DND-41 (cell line): ENCODE measurements at regions not wholly inside any gene's neighbourhood (a gene's known extent, or its start where the extent isn't known, plus 50 kb on each side); places are given as distances from the start of the nearest gene placed in this dataset.

ENCODE experiments used
- ATAC-seq: fragments of 200-7000 bp; cut with Tn5 transposase; 3 replicates; pipeline ENCODE4 v1.9.1; 2021; ENCODE audit warnings: low read depth; ENCODE audit not compliant: insufficient read depth
- DNase-seq: peaks from one replicate; pipeline ENCODE4 v3.0.0-alpha.2; 2020
- H2AFZ ChIP-seq: 2 replicates; pipeline ENCODE4 v1.6.0; 2012; ENCODE audit warnings: low read depth, low read length
- H3K27ac ChIP-seq: 2 replicates; pipeline ENCODE4 v1.5.1; 2012; ENCODE audit warnings: low read length, inconsistent platforms
- H3K27me3 ChIP-seq: fragments of 200-600 bp; sonication (generic); 2 replicates; pipeline ENCODE4 v1.6.0; 2012; ENCODE audit warnings: low read length, mild to moderate bottlenecking, inconsistent platforms; ENCODE audit not compliant: insufficient read depth, poor library complexity
- H3K36me3 ChIP-seq: 2 replicates; pipeline ENCODE4 v1.5.1; 2012; ENCODE audit warnings: low read length, inconsistent platforms; ENCODE audit not compliant: insufficient read depth
- H3K4me1 ChIP-seq: 2 replicates; pipeline ENCODE4 v1.5.1; 2012; ENCODE audit warnings: mild to moderate bottlenecking, low read length; ENCODE audit not compliant: insufficient read depth
- H3K4me2 ChIP-seq: 2 replicates; pipeline ENCODE4 v1.6.0; 2012; ENCODE audit warnings: mild to moderate bottlenecking, moderate library complexity, low read length, inconsistent platforms; ENCODE audit not compliant: insufficient read depth
- H3K4me3 ChIP-seq, 2 experiments: fragments of 200-600 bp in 1 of 2; shearing (Covaris generic) in 1 of 2; 2 replicates each; pipeline ENCODE4 v1.5.1; 2012 to 2016; ENCODE audit warnings: inconsistent platforms in 2 of 2, low read length in 2 of 2, mild to moderate bottlenecking in 2 of 2, low read depth in 1 of 2, moderate library complexity in 1 of 2
- H3K79me2 ChIP-seq: 2 replicates; pipeline ENCODE4 v1.6.0; 2012; ENCODE audit warnings: low read length, inconsistent platforms; ENCODE audit not compliant: insufficient read depth
- H3K9ac ChIP-seq: 2 replicates; pipeline ENCODE4 v1.6.0; 2012; ENCODE audit warnings: low read depth, mild to moderate bottlenecking, inconsistent platforms, low read length, moderate library complexity
- H3K9me3 ChIP-seq: 2 replicates; pipeline ENCODE4 v1.5.1; 2012; ENCODE audit warnings: low read length, moderate library complexity, mild to moderate bottlenecking, inconsistent platforms; ENCODE audit not compliant: insufficient read depth, severe bottlenecking
- H4K20me1 ChIP-seq: 2 replicates; pipeline ENCODE4 v1.6.0; 2012; ENCODE audit warnings: low read length; ENCODE audit not compliant: insufficient read depth
- EZH2 ChIP-seq: IDR thresholded peaks from 3 replicates; pipeline ENCODE4 v1.6.1; 2012; ENCODE audit warnings: borderline replicate concordance, low read depth, mild to moderate bottlenecking, moderate library complexity, low read length, inconsistent platforms; ENCODE audit not compliant: severe bottlenecking
- TF ChIP-seq, protein P1 (sequence below): IDR thresholded peaks from 2 replicates; pipeline ENCODE4 v1.5.1; 2012; ENCODE audit warnings: borderline replicate concordance, low read length, moderate library complexity, mild to moderate bottlenecking; ENCODE audit not compliant: poor library complexity, severe bottlenecking; ENCODE audit errors: extremely low read depth

DNA sequence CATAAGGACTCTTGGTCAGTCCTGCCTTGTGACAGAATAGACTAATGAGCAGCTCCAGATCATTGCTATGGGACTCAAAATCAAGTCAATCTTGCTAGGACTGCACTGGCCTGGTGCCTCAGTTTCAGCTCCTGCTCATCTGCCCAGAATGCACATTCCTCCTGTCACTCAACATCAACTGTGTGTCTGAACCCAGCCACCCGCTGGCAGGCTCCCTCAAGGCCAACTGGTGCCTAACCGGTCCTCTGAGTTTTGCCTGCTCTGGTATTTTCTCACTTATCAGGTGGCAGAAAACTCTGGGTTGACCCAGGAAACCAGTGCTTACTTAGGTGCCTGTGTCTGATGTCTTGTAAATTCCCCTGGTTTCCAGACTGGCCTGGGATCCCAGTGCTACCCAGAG, 297.7 kb downstream of the DHX35 start:
- H3K27me3 ChIP-seq = no peaks in the 10 kb centered on the region
- no peaks in the 10 kb centered on the region for H3K36me3 ChIP-seq
- H3K9ac ChIP-seq = peak overlapping the region; percentile 52
- ATAC-seq = peak; percentile 23
- H3K27ac ChIP-seq = peak overlapping the region; percentile 82
- H3K4me3 ChIP-seq = no peak overlapping the region
- peaks cover 6% of the 10 kb centered on the region for H3K9me3 ChIP-seq
- H3K79me2 ChIP-seq = peaks cover 7% of the 10 kb centered on the region; the same call in 1 of the 2 replicates
- no peaks in the 10 kb centered on the region for H4K20me1 ChIP-seq
- TF ChIP-seq, protein P1, sequence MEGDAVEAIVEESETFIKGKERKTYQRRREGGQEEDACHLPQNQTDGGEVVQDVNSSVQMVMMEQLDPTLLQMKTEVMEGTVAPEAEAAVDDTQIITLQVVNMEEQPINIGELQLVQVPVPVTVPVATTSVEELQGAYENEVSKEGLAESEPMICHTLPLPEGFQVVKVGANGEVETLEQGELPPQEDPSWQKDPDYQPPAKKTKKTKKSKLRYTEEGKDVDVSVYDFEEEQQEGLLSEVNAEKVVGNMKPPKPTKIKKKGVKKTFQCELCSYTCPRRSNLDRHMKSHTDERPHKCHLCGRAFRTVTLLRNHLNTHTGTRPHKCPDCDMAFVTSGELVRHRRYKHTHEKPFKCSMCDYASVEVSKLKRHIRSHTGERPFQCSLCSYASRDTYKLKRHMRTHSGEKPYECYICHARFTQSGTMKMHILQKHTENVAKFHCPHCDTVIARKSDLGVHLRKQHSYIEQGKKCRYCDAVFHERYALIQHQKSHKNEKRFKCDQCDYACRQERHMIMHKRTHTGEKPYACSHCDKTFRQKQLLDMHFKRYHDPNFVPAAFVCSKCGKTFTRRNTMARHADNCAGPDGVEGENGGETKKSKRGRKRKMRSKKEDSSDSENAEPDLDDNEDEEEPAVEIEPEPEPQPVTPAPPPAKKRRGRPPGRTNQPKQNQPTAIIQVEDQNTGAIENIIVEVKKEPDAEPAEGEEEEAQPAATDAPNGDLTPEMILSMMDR = no peak
- TF ChIP-seq EZH2 = no peak
- peak; percentile 62 for DNase-seq
- peak overlapping the region; percentile 43 for H2AFZ ChIP-seq
- peak overlapping the region; percentile 56 for H3K4me2 ChIP-seq
- H3K4me1 ChIP-seq = peaks cover 78% of the 10 kb centered on the region

DNA sequence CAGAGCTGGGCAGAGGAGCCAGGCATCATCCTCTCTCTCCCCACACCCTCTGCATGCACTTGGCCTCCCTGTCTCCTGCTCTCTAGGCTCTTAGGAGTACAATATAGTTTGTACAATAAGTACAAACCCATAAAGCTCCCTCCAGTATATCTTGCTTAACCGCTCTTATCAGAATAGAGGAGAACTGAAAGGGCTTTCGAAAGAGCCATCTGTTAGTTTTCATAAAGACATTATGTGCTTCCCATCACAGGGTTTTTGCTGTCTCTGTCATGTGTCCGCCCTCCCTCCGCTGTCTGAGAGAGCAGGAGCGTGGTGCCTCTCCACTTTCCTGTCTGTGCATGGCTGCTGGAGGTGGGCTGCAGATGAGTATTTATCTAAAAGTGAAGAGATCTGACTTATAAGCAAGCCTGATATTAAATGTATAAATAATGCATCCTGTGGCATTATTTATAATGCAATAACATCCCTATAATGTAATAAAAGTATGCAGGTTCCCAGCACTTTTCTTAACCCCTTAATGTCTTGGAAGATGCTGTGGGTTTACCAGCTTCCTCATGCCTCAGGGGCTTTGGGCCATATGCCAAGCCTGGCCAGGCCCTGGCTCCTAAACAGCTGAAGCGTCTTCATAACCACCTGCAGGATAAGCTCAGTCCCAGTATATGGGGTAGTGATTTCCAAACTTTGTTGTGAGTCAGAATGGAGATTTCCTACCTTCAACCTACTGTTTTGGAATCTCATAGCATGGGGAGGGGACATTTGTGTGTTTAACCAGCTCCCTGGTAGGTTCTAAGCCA, 297.1 kb downstream of the DHX35 start:
- H3K9me3 ChIP-seq = peaks cover 6% of the 10 kb centered on the region
- ATAC-seq (peak; percentile 68), DNase-seq (peak; percentile 80)
- H3K4me1 ChIP-seq = peaks cover 78% of the 10 kb centered on the region
- H3K4me2 ChIP-seq = peak overlapping the region; percentile 56
- H3K27ac ChIP-seq = peak overlapping the region; percentile 82
- TF ChIP-seq, protein P1 = no peak
- TF ChIP-seq EZH2 = no peak
- peak overlapping the region; percentile 43; the same call in 1 of the 2 replicates for H2AFZ ChIP-seq
- H4K20me1 ChIP-seq = no peaks in the 10 kb centered on the region
- H3K4me3 ChIP-seq = peak overlapping the region in 1 of 2 experiments; percentile 13; a peak in 2 of 4 replicates
- peaks cover 7% of the 10 kb centered on the region; the same call in 1 of the 2 replicates for H3K79me2 ChIP-seq
- H3K36me3 ChIP-seq = no peaks in the 10 kb centered on the region
- H3K9ac ChIP-seq = peak overlapping the region; percentile 52
- H3K27me3 ChIP-seq = no peaks in the 10 kb centered on the region

DNA sequence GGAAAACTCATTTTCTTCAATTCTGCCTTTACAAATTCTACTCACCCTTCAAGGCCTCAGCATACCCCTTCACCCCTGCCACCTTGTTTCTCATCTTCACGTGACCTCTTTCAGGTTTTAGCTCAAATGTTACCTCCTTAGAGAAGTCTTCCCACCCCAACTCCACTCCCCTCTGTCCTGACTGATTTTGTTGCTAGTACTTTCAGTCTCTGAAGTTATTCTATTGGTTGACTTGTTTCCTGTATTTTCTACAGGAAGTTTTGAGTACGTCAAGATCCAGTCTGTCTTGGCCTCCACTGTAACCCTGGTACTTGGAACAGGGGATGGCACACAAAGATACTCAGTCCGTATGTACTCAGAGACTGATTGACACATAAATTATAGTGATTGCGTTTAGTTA, 296.1 kb downstream of the DHX35 start:
- no peak for TF ChIP-seq EZH2
- TF ChIP-seq, protein P1 = no peak
- peaks cover 3% of the 10 kb centered on the region for H3K9me3 ChIP-seq
- H4K20me1 ChIP-seq = no peaks in the 10 kb centered on the region
- peaks cover 82% of the 10 kb centered on the region for H3K4me1 ChIP-seq
- ATAC-seq (peak; percentile 54), DNase-seq (peak; percentile 51)
- H3K79me2 ChIP-seq = peaks cover 7% of the 10 kb centered on the region; the same call in 1 of the 2 replicates
- H3K4me2 ChIP-seq = peak overlapping the region; percentile 56
- H3K27me3 ChIP-seq = no peaks in the 10 kb centered on the region
- no peaks in the 10 kb centered on the region for H3K36me3 ChIP-seq
- peak overlapping the region; percentile 3; the same call in 1 of the 2 replicates for H2AFZ ChIP-seq
- peak overlapping the region; percentile 52 for H3K9ac ChIP-seq
- H3K4me3 ChIP-seq = peak overlapping the region in 1 of 2 experiments; percentile 29; a peak in 2 of 4 replicates
- peak overlapping the region; percentile 82 for H3K27ac ChIP-seq
